ENCODE measurements at regions not wholly inside any gene's neighbourhood (a gene's known extent, or its start where the extent isn't known, plus 50 kb on each side); places are given as distances from the start of the nearest gene placed in this dataset.

GRCh38 chr6:156689656-156690055 lies 87.5 kb upstream of the ARID1B start:
- TF ChIP-seq POLR2A (IDR thresholded peaks at IDR 0.05; ENCODE audit: borderline replicate concordance, extremely low read depth, insufficient read depth, insufficient read length) (no peak), EZH2 (IDR thresholded peaks at IDR 0.05) (no peak), CTCF (IDR thresholded peaks at IDR 0.05 in 2 of 3, conservative IDR thresholded peaks at IDR 0.05 in 1 of 3; ENCODE audit: borderline replicate concordance in 1 of 3, insufficient read depth in 1 of 3, low read depth in 2 of 3, low read length in 2 of 3) (no peak), ZFX (IDR thresholded peaks at IDR 0.05) (no peak), POLR2AphosphoS5 (IDR thresholded peaks at IDR 0.05; ENCODE audit: low read depth, low read length) (no peak), RAD21 (IDR thresholded peaks at IDR 0.05; ENCODE audit: low read depth) (no peak), ZBTB33 (IDR thresholded peaks at IDR 0.05; ENCODE audit: extremely low read depth, insufficient replicate concordance, low read length) (no peak)
